GM18867 (cell line): ENCODE measurements at regions not wholly inside any gene's neighbourhood (a gene's known extent, or its start where the extent isn't known, plus 50 kb on each side); places are given as distances from the start of the nearest gene placed in this dataset.
"Not testable (repeated sequence)": the region's sequence is repeated elsewhere in the genome, so short reads cannot be mapped to it uniquely, and the experiment has no call there.

ENCODE experiments used
- ATAC-seq: cut with Tn5 transposase; IDR thresholded peaks from one replicate; pipeline ENCODE4 v1.9.1; 2021; ENCODE audit warnings: mild to moderate bottlenecking, moderate library complexity; ENCODE audit not compliant: unreplicated experiment

DNA sequence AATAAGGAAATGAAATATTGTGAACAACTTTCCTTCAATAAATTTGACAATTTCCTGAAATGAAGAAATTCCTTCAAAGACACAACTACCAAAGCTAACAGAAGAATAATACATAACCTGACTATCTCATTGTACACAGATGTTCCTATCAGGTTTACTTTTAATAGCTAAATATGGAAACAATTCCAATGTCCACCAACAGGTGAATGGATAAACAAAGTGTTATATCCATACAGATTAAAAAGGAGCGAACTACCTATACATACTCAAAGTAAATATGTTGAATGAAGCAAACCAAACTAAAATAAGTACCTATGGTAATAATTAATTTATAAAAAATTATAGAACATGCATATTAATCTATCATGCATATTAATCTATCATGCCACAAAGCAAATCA is 554.9 kb downstream of the PPP4R3C start:
- no peak for ATAC-seq

DNA sequence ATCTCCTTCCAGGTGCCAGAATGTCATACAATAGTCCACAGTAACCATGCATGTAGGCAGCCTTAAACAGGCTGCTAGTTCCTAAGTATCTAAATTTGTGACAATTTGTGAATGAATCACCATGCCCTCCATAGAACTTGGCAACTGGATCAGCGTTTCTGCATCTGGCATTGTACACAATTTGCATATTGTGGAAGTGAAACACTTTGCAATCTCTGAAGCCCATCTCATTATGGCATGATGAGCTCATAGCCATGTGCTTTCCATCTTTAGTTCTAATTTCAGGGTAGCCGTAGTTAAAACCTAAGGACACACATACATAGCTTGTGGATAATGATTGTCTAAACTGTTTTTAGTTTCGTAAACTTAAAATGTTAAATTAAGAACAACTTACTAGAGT is 573.6 kb downstream of the PPP4R3C start:
- no peak for ATAC-seq

GRCh38 chrX:26873736-26874135 is 589.4 kb downstream of the PPP4R3C start:
- no peak for ATAC-seq

- ATAC-seq = no peak
Observed at GRCh38 chrX:26871967-26872366, 591.2 kb downstream of the PPP4R3C start.

DNA sequence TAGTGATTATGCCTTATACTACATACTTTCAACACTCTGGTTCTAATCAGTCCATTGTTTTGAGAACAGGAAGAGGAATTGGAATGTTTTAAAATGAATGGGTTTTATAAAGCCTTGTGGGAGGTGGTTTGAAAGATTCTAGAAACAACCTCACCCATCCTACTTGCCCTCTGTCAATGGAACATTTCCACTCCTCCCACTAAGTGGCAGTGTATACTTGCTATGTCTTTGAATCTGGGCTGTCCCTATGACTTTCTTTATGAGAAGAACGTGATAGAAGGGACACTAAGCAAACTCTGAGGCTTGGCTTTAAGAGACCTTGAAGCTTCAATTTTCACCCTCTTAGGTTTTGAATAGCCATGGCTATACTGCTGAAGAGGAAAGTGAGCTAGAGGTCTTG is 611.2 kb downstream of the PPP4R3C start:
- ATAC-seq = no peak

GRCh38 chrX:26848511-26848910 is 614.6 kb downstream of the PPP4R3C start:
- ATAC-seq = no peak

GRCh38 chrX:26845056-26845455 is 618.1 kb downstream of the PPP4R3C start:
- no peak for ATAC-seq

DNA sequence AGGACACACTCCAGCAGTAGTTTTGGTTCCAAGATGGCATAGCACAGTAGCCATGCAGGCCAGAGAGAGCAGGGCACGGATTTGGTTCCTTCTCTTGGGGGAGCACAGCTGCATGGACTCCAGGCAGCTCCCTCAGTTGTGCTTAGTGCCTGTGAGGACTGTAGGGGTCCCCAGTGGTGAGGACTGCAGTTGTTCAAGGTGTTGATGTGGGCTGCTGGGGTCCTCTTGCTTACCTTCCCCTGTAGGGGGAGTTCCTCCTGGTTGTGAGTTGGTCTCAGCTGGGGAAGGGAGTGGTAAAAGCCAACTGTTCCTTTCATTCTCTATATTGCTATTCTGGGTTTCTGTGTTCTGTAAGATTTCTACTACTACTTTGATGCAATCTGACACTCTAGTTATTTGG is 606.5 kb downstream of the MAGEB5 start:
- no peak for ATAC-seq

DNA sequence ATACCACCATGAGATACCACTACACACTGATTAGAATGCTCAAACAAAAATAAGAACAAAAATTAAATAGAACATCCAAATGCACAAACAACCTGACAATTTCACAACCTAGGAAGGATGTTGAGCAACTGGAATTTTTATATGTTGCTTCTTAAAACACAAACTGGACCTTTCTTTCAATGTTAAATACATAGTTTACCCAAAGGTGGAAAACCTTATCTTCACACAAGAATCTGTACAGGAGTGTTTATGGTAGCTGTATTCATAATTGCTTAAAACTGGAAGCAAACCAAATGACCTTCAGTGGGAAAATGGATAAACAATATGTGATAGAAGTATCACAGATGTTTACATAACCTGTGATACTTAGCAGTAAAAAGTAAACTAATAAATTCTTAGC is 573.8 kb downstream of the MAGEB5 start:
- ATAC-seq = no peak

DNA sequence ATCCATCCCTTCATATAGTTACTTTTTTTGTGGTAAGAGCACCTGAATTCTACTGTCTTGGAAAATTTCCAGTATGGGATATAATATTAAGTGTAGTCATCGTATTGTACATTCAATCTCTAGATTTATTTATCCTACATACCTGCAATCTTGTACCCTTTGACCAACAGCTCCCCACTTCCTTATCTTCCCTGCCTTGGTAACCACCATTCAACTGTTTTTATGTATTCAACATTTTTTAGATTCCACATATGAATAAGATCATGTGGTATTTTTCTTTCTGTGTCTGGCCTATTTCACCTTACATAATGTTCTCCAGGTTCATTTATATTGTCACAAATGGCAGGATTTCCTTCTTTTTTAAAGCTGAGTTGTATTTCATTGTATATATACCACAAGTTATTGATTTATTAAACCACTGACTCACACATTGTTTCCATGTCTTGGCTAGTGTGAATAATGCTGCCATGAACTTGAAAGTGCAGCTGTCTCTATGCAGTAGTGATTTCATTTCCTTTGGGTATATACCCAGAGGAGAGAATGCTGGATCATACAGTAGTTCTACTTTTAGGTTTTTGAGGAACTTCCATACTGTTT is 572.5 kb downstream of the MAGEB5 start:
- ATAC-seq = no peak

- ATAC-seq = peak; percentile 91
Observed at GRCh38 chrX:26783512-26784225, 567.7 kb downstream of the MAGEB5 start.

- ATAC-seq = no peak
Observed at GRCh38 chrX:26778320-26778888, 562.4 kb downstream of the MAGEB5 start.

- ATAC-seq = no peak
Observed at GRCh38 chrX:26762253-26762652, 546.3 kb downstream of the MAGEB5 start.

GRCh38 chrX:26755760-26756159 is 539.8 kb downstream of the MAGEB5 start:
- ATAC-seq = not testable (repeated sequence)

GRCh38 chrX:26747877-26748276 is 531.9 kb downstream of the MAGEB5 start:
- ATAC-seq = no peak

DNA sequence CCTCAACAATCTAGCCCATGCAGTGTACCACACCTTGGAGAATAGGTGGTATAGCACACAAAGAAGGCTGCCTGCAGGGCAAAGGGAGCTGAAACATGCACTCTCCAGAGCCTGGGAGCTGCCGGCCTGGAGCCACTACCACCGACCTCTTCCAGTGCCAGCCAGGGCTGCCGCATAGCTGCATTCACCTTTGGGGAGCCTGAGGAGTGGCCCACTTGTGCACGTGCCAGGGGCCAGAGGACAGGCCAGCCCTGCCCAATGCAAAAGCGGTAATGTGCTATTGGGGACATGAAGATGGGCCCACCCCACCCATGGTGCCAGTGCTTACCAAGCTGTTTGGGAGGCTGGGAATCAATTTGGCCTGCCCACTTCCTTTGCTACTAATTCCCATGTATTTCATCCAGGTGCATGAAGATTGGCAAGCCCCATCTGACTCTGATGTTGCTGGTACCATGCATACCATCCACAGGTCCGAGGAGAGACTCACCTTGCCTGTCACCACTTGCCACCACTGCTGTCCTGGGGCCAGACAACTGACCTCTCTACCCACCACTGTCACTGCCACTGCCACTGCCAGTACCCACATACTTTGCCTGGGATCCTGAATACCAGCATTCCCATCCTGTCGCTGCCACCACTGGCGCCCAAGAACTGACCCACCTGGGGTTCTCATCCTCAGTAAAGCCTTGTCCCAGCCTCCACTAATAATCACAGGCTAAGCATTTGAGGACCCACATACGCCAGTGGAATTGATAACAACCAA is 506.9 kb downstream of the MAGEB5 start:
- ATAC-seq = no peak

- ATAC-seq = no peak
Observed at GRCh38 chrX:26672571-26672970, 456.6 kb downstream of the MAGEB5 start.

GRCh38 chrX:26670521-26670920 is 454.6 kb downstream of the MAGEB5 start:
- ATAC-seq = no peak

DNA sequence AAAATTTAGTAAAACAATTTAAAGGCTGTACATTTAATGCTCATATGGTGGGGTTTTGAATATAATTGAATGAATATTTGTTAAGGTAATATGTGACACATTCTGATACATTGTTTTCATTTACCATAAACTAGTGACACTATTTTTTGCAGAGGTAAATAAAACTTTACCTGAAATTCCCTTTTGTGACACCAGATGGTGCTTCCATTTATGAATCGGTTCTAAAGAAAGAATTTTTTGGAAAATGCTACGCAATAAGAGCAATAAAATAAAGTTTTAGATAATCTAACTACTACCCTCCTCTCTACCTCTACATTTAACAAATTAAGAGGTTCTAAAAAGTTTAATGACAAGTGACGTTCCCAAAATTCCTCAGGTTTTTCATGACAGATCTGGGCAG is 448.9 kb downstream of the MAGEB5 start:
- ATAC-seq = no peak

DNA sequence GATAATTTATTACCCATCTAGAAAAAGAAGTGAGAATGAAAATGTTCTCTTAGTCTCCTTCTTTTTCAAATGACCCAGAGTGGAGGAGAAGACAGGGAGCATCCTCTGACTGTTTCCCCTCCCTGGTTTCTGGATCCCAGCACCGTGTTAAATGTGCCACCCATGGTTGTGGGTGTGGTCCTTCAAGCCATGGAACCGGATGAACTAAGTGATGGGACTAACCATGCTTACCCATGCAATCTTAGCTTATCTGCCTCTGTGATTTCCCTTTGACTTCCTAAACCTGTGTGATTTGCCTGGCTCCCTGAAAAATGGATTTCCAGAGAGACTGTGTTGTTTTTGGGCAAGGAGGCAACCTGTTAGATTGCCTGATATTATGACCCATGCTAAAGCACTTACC is 437.1 kb downstream of the MAGEB5 start:
- no peak for ATAC-seq

GRCh38 chrX:26651755-26652154 is 435.8 kb downstream of the MAGEB5 start:
- no peak for ATAC-seq

- no peak for ATAC-seq
Observed at GRCh38 chrX:26649534-26649933, 433.6 kb downstream of the MAGEB5 start.
